ENCODE measurements at regions not wholly inside any gene's neighbourhood (a gene's known extent, or its start where the extent isn't known, plus 50 kb on each side); places are given as distances from the start of the nearest gene placed in this dataset.
"Not testable (repeated sequence)": the region's sequence is repeated elsewhere in the genome, so short reads cannot be mapped to it uniquely, and the experiment has no call there.

- no peak for DNase-seq
Measured at GRCh38 chr3:193909387-193909786, 226.6 kb upstream of the HES1 start.

DNA sequence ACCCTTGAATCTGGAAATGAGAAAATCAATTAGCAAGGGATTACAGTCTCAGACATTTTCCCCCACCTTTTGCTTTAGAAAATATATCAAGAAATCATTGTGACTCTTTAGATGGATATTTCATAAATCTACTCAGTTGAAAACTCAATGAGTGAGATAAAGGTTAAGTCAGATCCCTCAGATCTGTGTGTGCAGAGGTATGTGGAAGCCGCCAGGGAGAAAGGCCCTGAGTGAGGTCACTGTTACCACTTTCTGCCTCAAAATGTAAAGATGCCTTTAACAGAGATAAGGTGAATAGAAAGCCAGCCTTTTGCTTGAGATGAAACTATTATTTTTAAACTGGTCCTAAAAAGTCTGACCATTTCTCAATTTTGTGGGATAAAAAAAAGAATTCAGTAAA is 225.6 kb upstream of the HES1 start:
- DNase-seq: no peak

GRCh38 chr3:193910886-193911738 is 224.8 kb upstream of the HES1 start:
- no peak for DNase-seq

DNA sequence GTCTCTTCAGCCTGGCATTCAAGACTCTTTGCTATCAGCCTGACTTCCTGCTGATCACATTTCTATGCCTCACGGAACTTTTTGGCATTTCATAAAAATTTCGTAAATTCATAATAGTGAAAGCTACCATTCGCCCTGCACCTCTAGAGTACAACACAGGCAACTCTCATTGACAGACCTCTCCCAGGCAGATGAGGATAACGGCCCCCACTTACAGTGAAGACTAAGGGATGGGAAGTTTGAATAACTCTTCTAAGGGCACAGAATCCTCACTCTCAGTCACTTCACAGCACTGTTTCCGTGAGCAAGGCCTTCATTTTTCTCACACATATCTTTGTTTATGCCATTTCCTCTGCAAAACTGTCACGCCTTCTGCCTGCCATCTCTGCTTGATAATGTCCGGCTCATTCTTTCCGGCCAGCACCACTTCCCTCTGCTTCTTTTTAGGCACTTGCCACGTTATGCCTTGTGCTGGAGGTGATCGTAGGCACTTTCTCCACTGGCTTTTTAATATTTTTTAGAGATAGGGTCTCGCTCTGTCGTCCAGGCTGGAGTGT is 224.1 kb upstream of the HES1 start:
- no peak for DNase-seq

- DNase-seq: no peak
Measured at GRCh38 chr3:193912621-193913178, 223.2 kb upstream of the HES1 start.

DNA sequence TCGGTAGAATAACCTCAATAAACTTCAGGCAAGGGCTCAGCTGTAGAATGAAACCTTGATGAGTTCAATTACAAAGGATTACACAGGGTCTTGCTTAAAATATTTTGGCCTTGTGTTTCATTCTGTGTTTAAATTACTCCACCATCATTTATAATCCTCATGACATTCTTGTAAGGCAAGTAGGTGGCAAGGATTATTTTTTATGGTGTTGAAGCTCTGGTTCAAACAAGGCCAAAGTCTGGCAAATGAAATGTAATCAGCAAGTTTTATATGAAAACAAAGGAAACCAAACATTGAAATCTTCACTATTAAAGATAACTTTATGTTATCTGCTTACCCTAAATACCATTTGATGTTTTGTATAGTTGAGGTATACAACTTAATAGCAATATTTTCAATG is 221.3 kb upstream of the HES1 start:
- DNase-seq: no peak

DNA sequence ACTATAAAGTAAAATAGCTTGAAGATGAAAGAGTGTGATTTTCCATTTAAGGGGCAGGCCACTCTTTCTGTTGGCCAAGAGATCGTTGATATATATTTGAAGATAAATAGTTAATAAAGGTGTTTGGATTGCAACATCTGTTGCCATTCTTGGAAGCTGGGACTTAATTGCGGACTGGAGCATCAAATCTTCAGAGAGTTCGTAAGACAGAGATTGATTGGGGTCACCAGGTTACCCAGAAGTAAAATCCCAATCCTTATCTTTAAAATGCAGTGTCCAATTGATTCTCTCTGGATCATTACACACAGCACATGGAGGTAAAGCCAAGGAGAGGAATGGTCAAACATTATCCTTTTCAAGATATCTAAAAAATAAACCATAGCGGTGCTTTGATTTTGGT is 220.8 kb upstream of the HES1 start:
- no peak for DNase-seq

DNA sequence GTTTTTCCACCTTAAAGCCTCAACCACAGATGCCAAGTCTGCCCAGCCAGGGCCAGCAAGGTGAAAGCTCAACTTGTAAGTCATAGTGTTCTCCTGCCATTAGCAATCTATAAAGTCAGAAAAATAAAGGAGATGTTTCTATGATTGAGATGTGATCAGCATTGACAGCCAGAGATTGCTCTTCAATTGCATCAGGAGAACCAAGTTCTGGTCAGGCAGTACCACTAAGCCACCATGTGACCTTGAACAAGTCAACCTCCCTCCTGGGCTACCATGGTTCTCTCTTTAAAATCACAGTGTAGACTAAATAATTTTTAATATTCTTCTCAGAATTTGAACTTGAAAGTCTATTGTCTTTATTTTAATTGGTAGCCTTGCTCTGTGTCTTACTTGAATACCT is 220.3 kb upstream of the HES1 start:
- no peak for DNase-seq

DNA sequence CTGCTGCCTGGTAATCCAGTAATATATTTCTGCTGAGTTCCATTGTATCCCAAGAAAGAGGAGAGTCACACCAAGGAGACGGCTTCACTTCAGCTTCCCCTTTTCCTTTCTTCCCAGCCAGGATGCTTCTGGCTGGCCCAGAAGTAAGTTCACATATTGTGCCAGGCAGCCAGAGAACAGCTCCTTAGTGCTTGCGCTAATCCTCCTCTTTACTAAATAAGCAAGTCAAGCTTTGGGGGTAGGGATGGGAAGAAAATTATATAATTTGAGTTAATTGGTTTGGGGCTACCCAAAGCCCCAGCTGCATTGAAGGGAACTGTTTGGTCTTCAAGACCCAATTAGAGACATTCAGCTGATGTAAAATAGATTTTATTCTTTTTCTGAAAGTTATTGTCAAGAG is 218.8 kb upstream of the HES1 start:
- DNase-seq: no peak

DNA sequence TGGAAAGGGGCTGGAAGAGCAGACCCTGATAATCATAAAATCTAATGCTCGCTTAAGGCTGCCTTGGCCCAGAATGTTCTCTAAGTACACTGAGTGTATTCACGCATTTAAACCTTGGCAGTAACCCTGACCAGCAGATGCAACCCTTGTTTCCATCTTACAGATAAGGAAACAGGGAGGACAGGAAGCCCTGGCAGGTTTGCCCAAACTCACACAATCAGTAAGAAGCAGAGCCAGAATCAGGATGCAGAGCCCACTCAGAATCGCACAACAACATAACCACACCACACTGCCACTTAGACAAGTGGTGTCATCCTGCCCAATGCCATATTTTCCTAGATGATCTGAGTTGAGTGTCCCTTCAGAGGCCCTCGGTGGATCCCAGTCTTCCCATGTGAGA is 214.5 kb upstream of the HES1 start:
- no peak for DNase-seq

GRCh38 chr3:193922034-193922774 is 213.7 kb upstream of the HES1 start:
- no peak for DNase-seq

- not testable (repeated sequence) for DNase-seq
Measured at GRCh38 chr3:193923958-193924357, 212.0 kb upstream of the HES1 start.

- not testable (repeated sequence) for DNase-seq
Measured at GRCh38 chr3:193926071-193926470, 209.9 kb upstream of the HES1 start.

GRCh38 chr3:193927413-193928206 is 208.3 kb upstream of the HES1 start:
- not testable (repeated sequence) for DNase-seq

GRCh38 chr3:193928354-193929209 is 207.4 kb upstream of the HES1 start:
- no peak for DNase-seq

GRCh38 chr3:193929373-193929772 is 206.6 kb upstream of the HES1 start:
- DNase-seq: no peak

- no peak for DNase-seq
Measured at GRCh38 chr3:193929921-193930646, 205.9 kb upstream of the HES1 start.

GRCh38 chr3:193932136-193932535 is 203.8 kb upstream of the HES1 start:
- DNase-seq: no peak

DNA sequence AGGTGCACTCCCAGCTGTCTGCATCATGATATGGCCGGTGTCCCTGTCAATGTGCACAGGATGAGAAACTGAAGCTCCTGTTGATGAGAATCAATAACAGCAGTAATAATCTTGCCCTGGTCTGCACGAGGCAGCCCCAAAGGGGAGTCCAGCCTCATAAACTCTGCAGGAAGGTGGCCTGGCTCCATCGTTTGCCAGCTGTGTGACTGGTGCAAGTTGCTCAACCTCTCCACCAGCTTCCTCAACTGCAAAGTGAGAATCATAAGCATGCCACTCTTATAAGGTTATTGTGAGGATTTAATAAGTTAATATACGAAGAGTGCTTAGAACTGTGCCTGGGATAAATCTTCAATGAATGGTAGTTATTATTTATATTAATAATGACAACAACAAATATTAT is 203.4 kb upstream of the HES1 start:
- DNase-seq: no peak

- no peak for DNase-seq
Measured at GRCh38 chr3:193933451-193933850, 202.5 kb upstream of the HES1 start.

DNA sequence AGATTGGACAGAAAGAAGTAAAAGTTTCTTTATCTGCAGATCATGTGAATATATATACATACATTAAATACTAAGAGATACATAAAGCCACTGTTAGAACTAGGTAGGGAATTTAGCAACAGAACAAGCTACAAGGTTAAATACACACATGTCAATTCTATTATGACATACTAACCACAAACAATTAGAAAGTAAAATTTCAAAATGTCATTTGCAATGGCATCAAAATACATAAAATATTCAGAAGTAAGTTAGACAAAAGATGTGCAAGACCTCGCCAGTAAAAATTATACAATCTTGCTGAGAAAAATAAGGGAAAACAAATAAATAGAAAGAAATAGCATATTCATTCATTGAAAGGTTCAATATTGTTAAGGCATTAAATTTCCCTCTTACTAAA is 200.0 kb upstream of the HES1 start:
- no peak for DNase-seq

Measured in activated naive CD4-positive, alpha-beta T cell (primary cell).